COR-L47 (cell line): ENCODE measurements at regions not wholly inside any gene's neighbourhood (a gene's known extent, or its start where the extent isn't known, plus 50 kb on each side); places are given as distances from the start of the nearest gene placed in this dataset.

Source experiments
- DNase-seq: peaks from one replicate; lab custom pipeline; 2025; lab: John Stamatoyannopoulos, UW

GRCh38 chr1:116232989-116233514 is 121.9 kb downstream of the MAB21L3 start:
- no peak for DNase-seq

- DNase-seq: no peak
Observed at GRCh38 chr1:116234429-116234828, 123.2 kb downstream of the MAB21L3 start.

GRCh38 chr1:116239916-116240315 is 128.7 kb downstream of the MAB21L3 start:
- no peak for DNase-seq

- no peak for DNase-seq
Observed at GRCh38 chr1:116242741-116243140, 130.3 kb upstream of the ATP1A1 start.

GRCh38 chr1:116243333-116244054 is 129.6 kb upstream of the ATP1A1 start:
- no peak for DNase-seq

- DNase-seq: no peak
Observed at GRCh38 chr1:116246174-116246573, 126.9 kb upstream of the ATP1A1 start.

GRCh38 chr1:116252271-116252670 is 120.8 kb upstream of the ATP1A1 start:
- DNase-seq: no peak

GRCh38 chr1:116252785-116253184 is 120.3 kb upstream of the ATP1A1 start:
- no peak for DNase-seq

GRCh38 chr1:116253566-116254382 is 119.3 kb upstream of the ATP1A1 start:
- DNase-seq: no peak

GRCh38 chr1:116254776-116255175 is 118.3 kb upstream of the ATP1A1 start:
- no peak for DNase-seq

GRCh38 chr1:116255486-116256285 is 117.4 kb upstream of the ATP1A1 start:
- DNase-seq: no peak

- no peak for DNase-seq
Observed at GRCh38 chr1:116256286-116256649, 116.8 kb upstream of the ATP1A1 start.

- no peak for DNase-seq
Observed at GRCh38 chr1:116256875-116257274, 116.2 kb upstream of the ATP1A1 start.

GRCh38 chr1:116257341-116257767 is 115.7 kb upstream of the ATP1A1 start:
- DNase-seq: no peak

GRCh38 chr1:116257836-116258235 is 115.2 kb upstream of the ATP1A1 start:
- no peak for DNase-seq

GRCh38 chr1:116258668-116259419 is 114.2 kb upstream of the ATP1A1 start:
- no peak for DNase-seq

GRCh38 chr1:116259663-116260062 is 113.4 kb upstream of the ATP1A1 start:
- DNase-seq: no peak

- DNase-seq: no peak
Observed at GRCh38 chr1:116260115-116260514, 112.9 kb upstream of the ATP1A1 start.

- no peak for DNase-seq
Observed at GRCh38 chr1:116260621-116261020, 112.4 kb upstream of the ATP1A1 start.

- DNase-seq: no peak
Observed at GRCh38 chr1:116261227-116261626, 111.8 kb upstream of the ATP1A1 start.

GRCh38 chr1:116262207-116262994 is 110.6 kb upstream of the ATP1A1 start:
- no peak for DNase-seq
